T-helper 2 cell (primary cell): ENCODE measurements at regions not wholly inside any gene's neighbourhood (a gene's known extent, or its start where the extent isn't known, plus 50 kb on each side); places are given as distances from the start of the nearest gene placed in this dataset.

ENCODE experiments used
- DNase-seq, 5 experiments: peaks; one replicate each; pipeline versions ENCODE4 v3.0.0 to v3.0.0-alpha.2; 2012 to 2022

DNA sequence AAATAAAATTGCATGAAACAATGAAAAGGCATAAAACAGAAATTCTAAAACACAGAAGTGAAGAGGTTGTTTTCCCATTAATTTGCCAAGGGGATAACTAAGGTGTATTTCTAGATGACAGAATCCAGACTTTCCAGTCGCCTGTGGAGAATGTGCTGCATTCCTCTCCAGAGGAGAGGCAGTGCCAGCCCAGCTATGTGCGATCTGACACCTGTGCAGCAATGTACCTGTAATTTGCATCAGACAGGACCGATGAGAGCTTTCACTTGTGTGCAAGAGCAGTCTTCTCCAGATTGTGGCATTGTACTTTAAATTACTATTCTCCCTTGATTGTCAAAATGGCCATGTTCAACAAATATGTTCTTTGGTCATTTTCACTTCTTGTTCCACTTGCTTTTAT lies 1037.9 kb downstream of the EFNB2 start:
- DNase-seq, result no peak

DNA sequence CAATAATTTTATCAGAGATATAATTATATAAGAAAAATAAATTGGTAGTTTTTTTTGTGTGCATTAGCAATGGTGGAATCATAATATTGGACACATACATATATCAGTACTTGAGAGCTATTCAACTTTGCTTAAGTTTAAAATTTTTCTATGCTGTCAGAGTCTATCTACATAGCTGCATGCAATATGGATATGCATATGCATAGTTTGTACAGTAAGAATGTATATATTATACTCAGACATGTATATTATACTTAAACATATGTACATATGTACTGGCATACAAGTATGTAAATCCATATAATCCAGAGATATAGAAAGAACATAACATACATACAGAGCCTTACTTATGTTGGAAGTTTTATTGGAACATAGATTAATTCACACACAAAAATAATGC lies 1043.2 kb downstream of the EFNB2 start:
- no peak for DNase-seq

DNA sequence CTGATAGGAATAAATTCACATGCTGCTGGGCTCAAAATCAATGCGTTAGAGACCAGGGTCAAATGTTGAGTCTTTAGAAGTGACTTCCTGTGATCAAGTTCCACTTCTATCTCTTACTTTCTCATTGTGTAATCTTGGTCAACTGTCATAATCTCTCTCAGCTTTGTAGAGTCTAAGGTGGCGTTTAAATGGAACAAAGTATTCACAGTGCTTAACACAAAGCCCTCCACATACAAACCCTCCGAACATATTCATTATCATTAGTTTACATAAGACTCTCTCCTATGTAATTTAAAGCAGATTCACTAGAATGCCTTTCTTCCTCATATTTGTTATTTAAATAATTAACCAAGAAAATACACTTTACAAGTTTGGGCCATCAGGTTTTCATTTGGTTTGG lies 1044.1 kb downstream of the EFNB2 start:
- DNase-seq, result no peak

DNA sequence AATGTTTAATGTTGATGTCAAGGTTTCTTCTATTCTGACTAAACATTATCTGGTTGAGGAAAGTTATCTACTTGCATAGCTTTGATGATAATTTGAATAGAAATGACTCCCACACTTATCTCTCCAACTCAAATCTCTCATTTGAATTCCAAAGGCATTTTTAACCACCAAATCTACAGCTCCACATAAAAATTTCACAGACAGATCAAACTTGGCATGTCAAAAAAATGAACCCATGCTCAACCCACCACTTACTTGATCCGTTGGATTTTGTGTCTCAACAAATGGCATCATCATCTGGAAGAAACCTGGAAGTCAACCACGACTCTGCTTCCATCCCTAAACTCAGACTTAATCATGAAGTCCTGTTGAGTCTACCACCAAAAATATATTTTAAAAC lies 1050.4 kb downstream of the EFNB2 start:
- DNase-seq, result no peak

DNA sequence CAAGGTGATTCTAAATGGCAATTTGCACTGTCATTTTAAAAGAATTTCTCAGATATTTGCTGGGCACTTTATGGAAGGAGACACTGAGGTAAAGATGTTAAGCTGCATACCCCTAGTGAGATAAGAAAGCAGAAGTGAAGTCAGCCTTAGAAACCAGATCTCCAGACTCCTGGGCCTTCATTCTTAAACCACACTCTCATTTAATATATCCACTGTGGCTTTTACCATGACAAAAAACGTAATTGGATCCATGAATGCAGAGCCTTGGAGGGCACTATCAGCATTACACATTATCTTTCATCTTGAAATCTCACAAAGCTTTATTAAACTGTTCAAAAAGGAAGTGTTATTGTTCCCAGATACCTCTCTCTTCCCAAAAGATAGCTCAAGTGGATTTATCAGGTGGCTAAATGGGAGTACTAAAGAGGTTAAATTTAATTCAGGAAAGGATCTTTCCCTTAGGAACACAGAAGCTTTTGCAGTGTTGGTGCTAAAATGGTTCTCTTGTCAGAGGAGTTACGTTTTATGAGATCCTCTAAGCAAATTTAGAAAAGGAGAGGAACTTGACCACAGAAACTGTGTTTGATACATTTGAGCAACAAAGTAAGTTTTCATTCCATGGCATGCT lies 1060.4 kb downstream of the EFNB2 start:
- no peak for DNase-seq

DNA sequence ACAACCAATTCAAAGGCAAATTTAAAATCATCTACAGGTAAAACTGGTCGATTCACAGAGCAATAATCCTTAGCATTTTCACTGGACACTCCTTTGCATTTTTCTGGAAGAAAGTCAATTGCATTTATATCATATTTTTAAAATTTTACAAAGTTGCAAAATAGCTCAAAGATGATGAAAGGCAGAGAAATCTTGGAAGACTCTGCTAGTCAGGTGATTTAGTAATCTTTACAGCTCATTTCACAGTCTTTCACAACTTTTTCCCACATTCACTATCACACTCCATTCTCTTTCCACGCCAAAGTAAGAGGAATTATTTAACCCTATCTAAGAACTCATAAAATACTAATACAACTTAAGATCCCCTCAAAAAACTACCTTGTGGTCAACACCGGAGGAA lies 1063.8 kb downstream of the EFNB2 start:
- no peak for DNase-seq

DNA sequence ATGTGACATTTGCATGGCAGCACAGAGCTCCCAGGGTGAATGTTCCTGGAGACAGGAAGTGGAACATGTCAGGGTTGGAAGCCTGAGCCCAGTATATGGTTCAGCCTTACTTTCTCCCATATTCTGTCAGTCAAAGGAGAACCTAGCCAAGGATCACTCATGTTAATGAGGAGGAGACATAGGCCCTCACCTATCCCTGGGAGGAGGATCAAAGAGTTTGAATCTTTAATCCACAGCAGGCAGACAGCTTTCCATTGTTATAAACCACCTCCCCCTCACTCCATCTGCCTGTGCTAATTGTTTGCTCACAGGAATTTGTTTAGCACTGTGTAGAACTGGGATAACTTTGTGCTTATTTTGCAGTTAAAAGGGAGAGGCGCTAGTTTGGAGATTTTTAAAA lies 1069.1 kb downstream of the EFNB2 start:
- no peak for DNase-seq

DNA sequence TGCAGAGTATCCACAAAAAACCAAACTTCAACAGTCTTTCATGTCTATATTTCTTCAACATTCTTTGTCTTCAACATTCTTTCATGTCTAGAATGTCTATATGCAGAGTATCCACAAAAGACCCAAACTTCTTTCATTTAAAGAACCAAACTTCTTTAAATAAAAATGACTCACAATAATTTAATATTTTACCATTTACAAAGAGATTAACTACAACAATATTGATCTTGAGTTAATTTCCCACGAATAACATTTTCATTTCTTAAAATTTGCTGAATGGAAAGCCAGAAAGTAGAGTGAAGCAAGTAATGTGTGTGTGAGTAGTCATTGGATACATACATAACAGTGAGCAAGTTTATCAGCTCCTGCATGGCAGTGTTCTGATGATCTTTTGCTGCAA lies 1069.7 kb downstream of the EFNB2 start, which contains the start of gene DAOA:
DAOA (plus strand) TSS at position 301 of the 400 bp plus-strand sequence.
- no peak for DNase-seq

DNA sequence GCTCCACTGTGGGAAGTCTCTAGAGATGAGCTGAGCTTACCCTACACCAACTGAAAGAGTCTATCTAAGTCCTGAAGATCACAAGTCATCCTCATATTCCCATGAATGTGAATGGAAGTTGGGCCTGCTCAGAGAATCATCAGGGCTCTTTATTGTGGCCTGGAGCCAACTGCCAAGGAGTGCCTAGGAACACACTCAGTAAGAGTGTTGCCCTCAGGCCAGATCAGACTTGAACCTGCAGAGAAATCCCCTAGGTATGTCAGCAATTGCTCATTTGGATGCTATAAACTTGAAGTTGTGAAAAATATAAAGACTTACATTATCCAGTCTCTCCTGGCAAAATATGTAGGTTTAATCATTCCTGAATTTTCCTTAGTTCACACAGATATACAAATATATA lies 1070.2 kb downstream of the EFNB2 start:
- DNase-seq, result no peak

DNA sequence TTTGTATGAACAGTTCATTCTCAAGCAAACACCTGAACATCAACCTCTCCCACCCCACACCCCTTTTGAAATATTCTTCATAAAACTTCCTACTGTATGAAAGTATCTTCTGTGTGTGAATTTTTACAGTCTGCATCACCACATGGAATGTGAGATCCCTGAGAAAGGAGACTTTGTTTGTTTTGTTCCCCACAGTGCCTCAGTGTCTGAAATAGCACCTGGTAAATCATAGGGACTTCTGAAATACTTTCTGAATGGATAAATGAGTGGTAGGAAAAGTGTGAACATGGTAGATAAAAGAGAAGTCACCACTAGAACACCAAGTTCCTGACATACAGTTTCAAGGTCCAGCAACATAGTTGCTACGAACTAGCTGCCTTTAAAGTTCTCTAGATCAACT lies 1071.2 kb downstream of the EFNB2 start:
- DNase-seq, result no peak

DNA sequence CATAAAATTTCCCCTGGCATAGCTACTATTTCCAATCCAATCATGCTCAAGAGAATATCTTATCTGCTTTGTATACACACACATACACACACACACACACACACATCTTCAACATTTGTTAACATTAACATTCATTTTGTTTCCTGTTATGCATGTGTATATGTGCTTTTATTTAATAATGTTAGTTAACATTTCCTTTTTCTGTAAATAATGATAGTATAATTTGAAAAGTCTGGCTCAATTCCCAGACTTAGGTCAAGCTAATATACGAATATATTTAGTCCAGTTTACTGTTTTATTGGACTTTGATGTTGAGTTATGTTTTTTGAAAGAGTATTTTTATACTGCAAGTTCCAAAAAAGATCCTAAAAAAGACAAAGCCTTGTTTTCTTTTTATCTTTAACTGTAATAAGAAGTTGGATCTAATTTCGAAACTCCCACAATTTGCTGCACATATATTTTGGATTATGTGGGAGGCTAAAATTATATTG lies 1072.4 kb downstream of the EFNB2 start:
- no peak for DNase-seq

DNA sequence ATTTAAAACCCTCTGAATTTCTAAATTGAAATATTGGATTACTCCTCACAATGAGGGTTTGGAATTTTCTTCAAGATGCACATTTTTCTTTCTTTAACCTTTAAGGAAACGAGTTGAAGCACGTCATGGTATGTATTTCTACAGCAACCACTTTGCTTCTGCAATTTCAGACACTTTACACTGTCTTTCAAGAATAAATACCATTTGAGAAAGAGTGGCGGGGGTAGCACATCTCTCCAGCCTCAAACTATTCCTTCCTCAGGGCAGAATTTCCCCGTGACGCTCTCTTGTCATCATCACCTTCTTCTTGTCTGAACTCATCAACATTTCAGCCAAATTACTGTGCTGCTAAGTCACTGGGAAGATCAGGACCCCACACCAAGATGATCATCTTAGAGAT lies 1073.4 kb downstream of the EFNB2 start:
- DNase-seq, result no peak

DNA sequence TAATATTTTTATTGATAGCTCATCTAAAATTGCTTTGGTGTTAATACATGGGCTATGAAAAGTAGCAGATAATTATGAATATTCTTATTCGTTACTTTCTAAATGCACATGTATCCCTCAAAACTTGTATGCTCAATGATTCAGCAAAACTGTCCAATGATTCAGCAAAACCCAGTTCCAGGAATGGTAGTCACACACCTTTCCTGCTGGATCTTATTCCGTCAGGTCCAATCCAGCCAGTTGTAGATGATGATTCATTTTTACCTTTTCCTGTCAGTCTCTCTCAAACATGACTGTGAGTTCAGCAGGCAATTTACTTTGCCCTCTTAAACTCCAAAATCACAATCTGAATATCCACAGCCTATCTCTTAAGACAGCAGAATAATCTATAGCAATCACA lies 1082.6 kb downstream of the EFNB2 start:
- no peak for DNase-seq

DNA sequence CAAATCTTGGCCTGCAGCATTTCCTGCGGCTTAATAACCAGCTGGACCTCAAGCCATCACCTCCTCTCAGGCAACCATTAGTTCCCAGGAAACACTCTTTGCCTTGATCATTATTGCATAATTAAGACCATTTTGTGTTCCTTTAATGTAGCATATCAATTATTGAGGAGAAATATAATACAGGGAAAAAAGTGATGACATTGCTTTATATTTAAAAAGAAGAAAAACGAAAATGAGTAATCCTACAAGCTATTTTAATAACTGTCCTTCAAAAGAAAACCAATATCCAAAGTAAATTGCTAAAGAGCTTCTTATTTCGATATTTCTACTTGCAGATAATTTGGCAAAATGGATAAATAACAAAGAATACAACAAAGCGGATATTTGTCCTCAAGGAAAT lies 1084.7 kb downstream of the EFNB2 start:
- no peak for DNase-seq

DNA sequence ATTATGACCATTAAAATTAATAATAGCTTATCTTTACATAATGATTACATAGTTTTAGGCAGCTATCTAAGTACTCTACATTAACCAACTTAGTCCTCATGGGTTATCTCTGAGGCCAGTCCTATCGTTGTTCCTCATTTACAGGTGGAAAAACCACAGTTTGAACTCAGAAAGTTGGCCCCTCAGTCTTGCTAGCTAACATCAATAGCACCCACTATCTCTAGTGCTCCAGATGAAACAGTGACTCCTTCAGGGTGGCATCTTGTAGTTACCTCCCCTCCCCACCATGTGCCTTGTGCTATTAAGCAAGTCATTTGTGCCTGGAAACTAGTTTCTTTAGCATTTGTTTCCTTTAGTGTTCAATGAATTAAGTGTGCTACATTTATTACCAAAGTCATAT lies 1086.7 kb downstream of the EFNB2 start:
- DNase-seq, result no peak

DNA sequence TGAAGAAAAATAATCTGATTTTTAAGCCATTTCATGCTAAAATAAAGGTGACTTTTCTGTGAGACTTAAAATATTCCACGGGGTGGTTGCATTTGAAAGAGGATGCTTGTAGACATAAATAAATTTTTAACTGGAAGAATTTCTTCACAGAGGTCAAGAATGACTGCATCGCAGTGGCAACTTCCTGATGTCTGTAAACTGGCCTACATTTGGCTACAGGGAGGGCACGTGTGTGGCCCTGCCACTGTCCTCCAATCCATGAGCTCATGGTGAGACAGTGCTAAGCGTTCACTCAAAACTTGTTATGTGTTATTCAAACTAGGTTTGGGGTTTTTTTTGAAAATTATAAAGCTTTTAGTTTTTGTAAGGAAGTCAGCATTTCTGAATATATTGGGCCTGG lies 1089.3 kb downstream of the EFNB2 start:
- DNase-seq, result no peak

DNA sequence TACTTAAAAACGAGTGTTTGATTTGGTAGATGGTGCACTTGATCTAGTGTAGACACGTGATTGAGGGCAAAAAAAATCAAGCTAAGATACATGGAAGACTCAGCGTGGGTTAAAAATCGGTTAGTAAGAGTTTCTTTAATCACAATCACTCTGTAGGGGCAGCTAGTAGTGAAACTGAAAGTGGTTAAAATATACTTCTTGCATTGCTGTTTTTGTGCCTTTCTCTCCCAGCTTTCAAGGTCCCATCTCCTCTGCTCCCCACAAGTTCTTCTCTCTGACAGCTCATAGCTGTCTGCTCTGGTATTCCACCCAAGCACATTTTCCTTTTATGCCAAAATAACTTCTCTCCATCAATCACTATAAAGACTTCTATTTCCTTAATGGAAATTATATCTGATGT lies 1089.7 kb downstream of the EFNB2 start:
- peak in 1 of 5 experiments; percentile 7 for DNase-seq

DNA sequence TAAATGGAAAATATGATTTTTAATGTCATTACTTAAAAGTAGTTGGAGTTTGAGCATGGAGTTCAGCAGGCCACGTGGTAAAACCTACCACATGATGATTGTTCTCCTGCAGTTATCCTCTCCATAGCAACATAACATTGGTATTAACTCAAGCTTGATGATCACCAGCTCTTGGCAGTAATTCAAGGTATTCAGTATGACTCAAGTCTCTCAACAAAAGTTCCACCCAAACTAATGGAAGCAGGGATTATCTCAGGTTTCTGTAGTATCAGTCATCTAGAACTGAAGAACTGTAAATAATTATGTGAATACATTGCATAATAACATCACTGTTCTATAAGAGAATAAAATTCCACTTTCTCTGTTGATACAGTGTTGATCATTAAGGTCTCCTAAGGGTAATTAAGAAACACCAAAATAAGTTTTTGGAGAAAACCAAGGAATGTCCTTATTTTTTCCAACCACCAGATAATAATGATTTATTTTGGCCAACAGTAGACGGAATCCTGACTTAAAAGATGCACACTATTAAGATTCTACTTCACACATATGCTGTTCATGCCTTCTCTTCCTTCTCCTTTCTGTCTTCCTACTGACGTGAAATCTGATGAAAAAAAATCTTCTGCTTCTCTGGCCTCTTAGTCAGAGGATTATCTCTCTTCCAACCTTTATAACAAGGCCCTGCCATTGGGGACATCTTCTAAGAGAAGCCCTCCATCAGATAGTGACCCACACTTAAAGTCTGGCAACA lies 1092.3 kb downstream of the EFNB2 start:
- no peak for DNase-seq

DNA sequence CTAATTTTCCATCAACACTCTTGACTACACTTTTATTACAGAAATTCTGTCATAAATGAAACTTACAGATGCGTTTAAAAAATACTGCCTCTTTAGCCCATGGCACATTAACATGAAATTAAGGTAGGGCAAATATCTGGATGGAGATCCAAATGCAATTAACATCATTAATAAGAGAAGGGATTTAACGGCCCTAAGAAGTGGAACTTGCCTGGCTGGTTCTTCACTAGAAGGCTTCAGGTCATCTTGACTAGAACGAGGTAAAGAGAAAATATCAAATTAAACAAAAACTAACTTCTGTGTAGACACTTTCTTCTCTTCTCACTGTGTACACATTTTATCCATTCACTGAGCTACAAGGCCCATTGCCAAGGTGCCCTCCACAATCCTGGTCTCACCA lies 1093.4 kb downstream of the EFNB2 start:
- no peak for DNase-seq

DNA sequence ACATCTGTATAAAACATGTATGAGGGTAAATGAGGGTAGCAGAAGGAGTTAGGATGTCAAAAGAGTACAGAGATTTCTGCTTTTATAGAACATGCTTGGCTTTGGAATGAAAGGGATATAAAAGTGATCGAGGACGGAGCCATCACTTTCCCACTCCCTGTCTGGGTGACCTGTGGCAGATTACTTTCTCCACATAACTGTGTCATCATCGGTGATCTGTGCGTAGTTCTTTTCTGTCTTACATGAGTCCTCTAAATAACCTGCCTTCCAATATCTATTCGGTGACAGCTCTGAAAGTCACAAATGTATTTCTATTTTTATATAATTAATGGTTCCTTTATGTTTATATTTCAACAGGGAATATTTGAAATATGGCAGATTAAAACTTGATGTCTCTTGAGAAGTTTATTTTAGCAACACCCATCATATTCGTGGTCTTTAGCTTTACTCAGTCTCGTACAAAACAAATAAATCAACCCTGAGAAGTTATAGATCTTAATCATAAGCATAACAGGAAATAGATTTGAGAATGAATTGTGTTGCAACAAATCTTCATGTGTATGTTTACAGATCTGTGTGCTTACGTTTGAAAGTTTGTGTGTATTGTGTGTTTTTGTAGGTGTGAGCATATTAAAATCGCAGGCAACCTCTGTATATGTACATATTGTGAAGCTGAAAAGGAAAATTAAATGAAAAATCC lies 1094.3 kb downstream of the EFNB2 start:
- peak in 1 of 5 experiments; percentile 1 for DNase-seq

DNA sequence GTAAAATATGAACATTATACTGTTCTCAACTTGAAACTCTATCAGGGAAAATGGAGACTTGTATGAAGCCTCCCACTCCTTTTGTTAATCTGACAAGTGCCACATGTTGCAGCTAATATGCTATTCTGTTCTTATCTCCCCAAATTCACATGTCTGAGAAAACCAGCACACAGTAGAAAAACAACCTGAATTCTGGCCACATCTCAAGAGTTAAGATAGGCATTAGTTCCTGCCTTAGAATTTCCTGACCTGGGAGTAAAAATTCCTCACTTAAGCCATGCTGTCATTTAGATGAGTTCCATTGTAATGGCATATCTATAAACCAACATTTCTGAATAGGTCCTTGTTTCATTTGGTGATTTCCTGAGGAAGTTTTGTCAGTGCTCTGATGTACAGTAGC lies 1098.5 kb downstream of the EFNB2 start:
- DNase-seq, result no peak

DNA sequence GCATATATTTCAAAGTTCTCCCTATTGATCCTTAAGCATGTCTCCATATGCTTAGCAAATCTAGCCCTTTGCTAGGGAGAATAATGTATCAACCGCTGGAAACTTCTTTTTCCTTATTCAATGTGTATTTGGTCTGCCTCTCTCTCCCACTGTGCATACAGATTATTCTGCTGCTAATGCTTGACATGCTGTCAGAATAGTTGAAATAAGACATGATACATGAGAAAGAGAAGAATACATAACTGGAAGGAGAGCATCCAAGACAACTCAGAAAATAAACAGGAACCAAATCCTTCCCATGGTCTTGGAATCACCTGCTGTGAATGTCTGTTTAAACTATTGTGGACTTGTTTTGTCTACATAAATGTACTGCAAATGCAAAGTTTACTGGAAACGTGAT lies 1103.0 kb downstream of the EFNB2 start:
- DNase-seq, result no peak

DNA sequence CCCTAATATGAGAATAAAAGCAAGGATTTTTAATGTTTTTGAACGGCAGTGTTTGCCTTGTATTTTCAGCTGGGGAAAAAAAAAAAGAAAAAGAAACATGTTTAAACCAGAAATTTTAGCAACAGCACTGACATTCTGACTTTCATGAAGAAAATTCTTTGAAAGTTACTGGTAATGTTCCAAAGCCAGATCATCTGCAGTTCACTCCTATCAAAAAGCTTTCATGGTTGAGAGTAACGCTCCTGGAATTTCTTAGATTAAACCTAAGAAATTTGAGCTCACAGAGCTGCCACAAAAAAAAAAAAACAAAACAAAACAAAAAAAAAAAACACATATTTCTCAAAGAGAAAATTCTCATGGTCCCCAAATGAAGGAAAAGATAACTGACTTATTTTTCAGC lies 1106.7 kb downstream of the EFNB2 start:
- no peak for DNase-seq

DNA sequence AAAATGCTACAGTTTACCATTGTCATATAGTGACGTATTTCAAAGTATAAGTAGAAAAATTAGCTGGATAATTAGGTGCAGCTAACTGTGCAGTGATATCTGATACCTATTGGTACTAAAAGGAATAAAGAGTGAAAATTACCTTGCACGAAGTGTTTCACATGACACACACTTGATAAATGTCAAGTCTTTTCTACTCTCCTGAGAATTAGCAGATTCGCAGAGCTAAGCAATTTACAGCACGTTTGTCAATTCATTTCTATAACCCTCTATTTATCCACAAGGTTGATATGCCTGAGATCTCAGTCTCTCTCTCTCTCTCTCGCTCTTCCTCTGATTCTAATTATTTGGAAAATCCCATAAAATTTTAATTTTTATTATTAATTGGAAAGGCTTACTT lies 1109.0 kb downstream of the EFNB2 start:
- DNase-seq, result no peak
